ENCODE measurements at regions not wholly inside any gene's neighbourhood (a gene's known extent, or its start where the extent isn't known, plus 50 kb on each side); places are given as distances from the start of the nearest gene placed in this dataset.
A peak's percentile ranks its signal among the peaks of the same experiment; 100 is the strongest.

- no peak for DNase-seq (ENCODE audit: low spot score)
These were observed 327.7 kb downstream of the CXCL12 start for GRCh38 chr10:44056967-44057805.

- DNase-seq (ENCODE audit: low spot score) = no peak
These were observed 328.7 kb downstream of the CXCL12 start for GRCh38 chr10:44056206-44056605.

- DNase-seq (ENCODE audit: low spot score) = no peak
These were observed 330.9 kb downstream of the CXCL12 start for GRCh38 chr10:44054046-44054445.

GRCh38 chr10:44053391-44053790 is 331.5 kb downstream of the CXCL12 start:
- DNase-seq (ENCODE audit: low spot score) = no peak

GRCh38 chr10:44051584-44052385 is 333.1 kb downstream of the CXCL12 start:
- peak; percentile 16 for DNase-seq (ENCODE audit: low spot score)

GRCh38 chr10:44051091-44051490 is 333.8 kb downstream of the CXCL12 start:
- no peak for DNase-seq (ENCODE audit: low spot score)

- no peak for DNase-seq (ENCODE audit: low spot score)
These were observed 335.4 kb downstream of the CXCL12 start for GRCh38 chr10:44049301-44050015.

GRCh38 chr10:44047361-44047760 is 337.5 kb downstream of the CXCL12 start:
- no peak for DNase-seq (ENCODE audit: low spot score)

GRCh38 chr10:44046605-44047004 is 338.3 kb downstream of the CXCL12 start:
- DNase-seq (ENCODE audit: low spot score) = peak; percentile 45

- peak; percentile 33 for DNase-seq (ENCODE audit: low spot score)
These were observed 339.9 kb downstream of the CXCL12 start for GRCh38 chr10:44045020-44045419.

GRCh38 chr10:44044549-44044948 is 340.3 kb downstream of the CXCL12 start:
- DNase-seq (ENCODE audit: low spot score) = no peak

- no peak for DNase-seq (ENCODE audit: low spot score)
These were observed 341.1 kb downstream of the CXCL12 start for GRCh38 chr10:44043646-44044375.

GRCh38 chr10:44042926-44043602 is 341.8 kb downstream of the CXCL12 start:
- no peak for DNase-seq (ENCODE audit: low spot score)

GRCh38 chr10:44042075-44042770 is 342.7 kb downstream of the CXCL12 start:
- DNase-seq (ENCODE audit: low spot score) = no peak

GRCh38 chr10:44039599-44039998 is 345.3 kb downstream of the CXCL12 start:
- DNase-seq (ENCODE audit: low spot score) = no peak

- no peak for DNase-seq (ENCODE audit: low spot score)
These were observed 348.5 kb downstream of the CXCL12 start for GRCh38 chr10:44036425-44036824.

GRCh38 chr10:44035474-44036197 is 349.3 kb downstream of the CXCL12 start:
- no peak for DNase-seq (ENCODE audit: low spot score)

GRCh38 chr10:44034946-44035345 is 350.0 kb downstream of the CXCL12 start:
- no peak for DNase-seq (ENCODE audit: low spot score)

GRCh38 chr10:44033008-44033407 is 351.9 kb downstream of the CXCL12 start:
- DNase-seq (ENCODE audit: low spot score) = no peak

GRCh38 chr10:44032216-44032615 is 352.7 kb downstream of the CXCL12 start:
- DNase-seq (ENCODE audit: low spot score) = no peak

All from H4 (cell line).